HG03108 (cell line): ENCODE measurements at regions not wholly inside any gene's neighbourhood (a gene's known extent, or its start where the extent isn't known, plus 50 kb on each side); places are given as distances from the start of the nearest gene placed in this dataset.

Source experiments
- ATAC-seq: cut with Tn5 transposase; IDR thresholded peaks from one replicate; pipeline ENCODE4 v1.9.1; 2021; ENCODE audit warnings: moderate library complexity; ENCODE audit not compliant: unreplicated experiment

GRCh38 chr1:14294006-14294405, 304.5 kb upstream of the KAZN start:
- ATAC-seq, result no peak

GRCh38 chr1:14294860-14295536, 303.5 kb upstream of the KAZN start:
- no peak for ATAC-seq

- no peak for ATAC-seq
Observed at GRCh38 chr1:14296795-14297194, 301.7 kb upstream of the KAZN start.

GRCh38 chr1:14297356-14297755, 301.1 kb upstream of the KAZN start:
- ATAC-seq, result no peak

GRCh38 chr1:14298806-14299205, 299.7 kb upstream of the KAZN start:
- no peak for ATAC-seq

- ATAC-seq, result no peak
Observed at GRCh38 chr1:14300991-14301703, 297.3 kb upstream of the KAZN start.

- ATAC-seq, result no peak
Observed at GRCh38 chr1:14301704-14302024, 296.8 kb upstream of the KAZN start.

- no peak for ATAC-seq
Observed at GRCh38 chr1:14302025-14302424, 296.5 kb upstream of the KAZN start.

- no peak for ATAC-seq
Observed at GRCh38 chr1:14303011-14303410, 295.5 kb upstream of the KAZN start.

GRCh38 chr1:14304381-14304865, 294.1 kb upstream of the KAZN start:
- no peak for ATAC-seq

- ATAC-seq, result no peak
Observed at GRCh38 chr1:14308460-14308859, 290.0 kb upstream of the KAZN start.

- no peak for ATAC-seq
Observed at GRCh38 chr1:14309984-14310383, 288.5 kb upstream of the KAZN start.

GRCh38 chr1:14310476-14310875, 288.0 kb upstream of the KAZN start:
- no peak for ATAC-seq

- ATAC-seq, result no peak
Observed at GRCh38 chr1:14313731-14314431, 284.6 kb upstream of the KAZN start.

GRCh38 chr1:14318830-14319229, 279.7 kb upstream of the KAZN start:
- no peak for ATAC-seq

GRCh38 chr1:14320518-14320917, 278.0 kb upstream of the KAZN start:
- ATAC-seq, result no peak

- no peak for ATAC-seq
Observed at GRCh38 chr1:14320986-14321385, 277.5 kb upstream of the KAZN start.

GRCh38 chr1:14321422-14321821, 277.1 kb upstream of the KAZN start:
- ATAC-seq, result no peak

- ATAC-seq, result no peak
Observed at GRCh38 chr1:14323568-14324247, 274.8 kb upstream of the KAZN start.

GRCh38 chr1:14324248-14324630, 274.2 kb upstream of the KAZN start:
- ATAC-seq, result no peak

- ATAC-seq, result no peak
Observed at GRCh38 chr1:14326857-14327256, 271.6 kb upstream of the KAZN start.

GRCh38 chr1:14328685-14329084, 269.8 kb upstream of the KAZN start:
- no peak for ATAC-seq
